Loucy (cell line): ENCODE measurements at regions not wholly inside any gene's neighbourhood (a gene's known extent, or its start where the extent isn't known, plus 50 kb on each side); places are given as distances from the start of the nearest gene placed in this dataset.

Source experiments
- CTCF ChIP-seq: fragments of 200-600 bp; sonication (generic); conservative IDR thresholded peaks from 2 replicates; pipeline ENCODE4 v1.5.1; 2014; ENCODE audit warnings: mild to moderate bottlenecking, antibody characterized with exemption, low read length
- EZH2phosphoT487 ChIP-seq: fragments of 200-600 bp; IDR thresholded peaks from 2 replicates; pipeline ENCODE4 v1.6.1; 2018; ENCODE audit warnings: antibody characterized with exemption, mild to moderate bottlenecking, moderate library complexity, borderline replicate concordance

GRCh38 chr4:125101719-125102118 lies 213.0 kb upstream of the FAT4 start:
- TF ChIP-seq CTCF (no peak), EZH2phosphoT487 (no peak)
